ENCODE measurements at regions not wholly inside any gene's neighbourhood (a gene's known extent, or its start where the extent isn't known, plus 50 kb on each side); places are given as distances from the start of the nearest gene placed in this dataset.

DNA sequence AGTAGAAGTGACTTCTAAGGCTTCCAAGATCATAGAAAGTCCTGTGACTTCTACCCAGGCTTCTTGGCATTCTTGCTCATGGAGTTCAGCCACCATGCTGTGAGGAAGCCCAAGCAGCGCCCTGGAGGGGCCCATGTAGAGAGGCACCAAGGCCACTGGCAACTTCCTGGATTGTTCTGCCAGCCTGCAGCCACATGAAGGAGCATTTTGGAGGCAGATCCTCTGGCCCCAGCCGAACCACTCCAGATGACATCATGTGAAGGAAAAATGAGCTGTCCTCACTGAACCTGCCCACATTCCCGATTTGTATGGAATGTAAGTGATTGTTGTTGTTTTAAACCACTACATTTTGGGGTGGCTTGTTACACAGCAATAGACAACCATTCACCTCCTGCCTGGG is 51.5 kb upstream of the MNX1 start:
- H3K27ac ChIP-seq: no peak overlapping the region
- H3K27me3 ChIP-seq: peaks cover 0 to 20% of the 10 kb centered on the region in 2 donors
- TF ChIP-seq, protein P1, sequence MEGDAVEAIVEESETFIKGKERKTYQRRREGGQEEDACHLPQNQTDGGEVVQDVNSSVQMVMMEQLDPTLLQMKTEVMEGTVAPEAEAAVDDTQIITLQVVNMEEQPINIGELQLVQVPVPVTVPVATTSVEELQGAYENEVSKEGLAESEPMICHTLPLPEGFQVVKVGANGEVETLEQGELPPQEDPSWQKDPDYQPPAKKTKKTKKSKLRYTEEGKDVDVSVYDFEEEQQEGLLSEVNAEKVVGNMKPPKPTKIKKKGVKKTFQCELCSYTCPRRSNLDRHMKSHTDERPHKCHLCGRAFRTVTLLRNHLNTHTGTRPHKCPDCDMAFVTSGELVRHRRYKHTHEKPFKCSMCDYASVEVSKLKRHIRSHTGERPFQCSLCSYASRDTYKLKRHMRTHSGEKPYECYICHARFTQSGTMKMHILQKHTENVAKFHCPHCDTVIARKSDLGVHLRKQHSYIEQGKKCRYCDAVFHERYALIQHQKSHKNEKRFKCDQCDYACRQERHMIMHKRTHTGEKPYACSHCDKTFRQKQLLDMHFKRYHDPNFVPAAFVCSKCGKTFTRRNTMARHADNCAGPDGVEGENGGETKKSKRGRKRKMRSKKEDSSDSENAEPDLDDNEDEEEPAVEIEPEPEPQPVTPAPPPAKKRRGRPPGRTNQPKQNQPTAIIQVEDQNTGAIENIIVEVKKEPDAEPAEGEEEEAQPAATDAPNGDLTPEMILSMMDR (IDR thresholded peaks at IDR 0.05): no peak
- no peaks in the 10 kb centered on the region for H3K4me1 ChIP-seq
- H3K36me3 ChIP-seq: no peaks in the 10 kb centered on the region
- H3K4me3 ChIP-seq: no peak overlapping the region
- ATAC-seq (no peak), DNase-seq (no peak)
- intact Hi-C loops (cut with DNase I): no loop called here
- peaks cover 0 to 19% of the 10 kb centered on the region in 2 donors for H3K9me3 ChIP-seq

DNA sequence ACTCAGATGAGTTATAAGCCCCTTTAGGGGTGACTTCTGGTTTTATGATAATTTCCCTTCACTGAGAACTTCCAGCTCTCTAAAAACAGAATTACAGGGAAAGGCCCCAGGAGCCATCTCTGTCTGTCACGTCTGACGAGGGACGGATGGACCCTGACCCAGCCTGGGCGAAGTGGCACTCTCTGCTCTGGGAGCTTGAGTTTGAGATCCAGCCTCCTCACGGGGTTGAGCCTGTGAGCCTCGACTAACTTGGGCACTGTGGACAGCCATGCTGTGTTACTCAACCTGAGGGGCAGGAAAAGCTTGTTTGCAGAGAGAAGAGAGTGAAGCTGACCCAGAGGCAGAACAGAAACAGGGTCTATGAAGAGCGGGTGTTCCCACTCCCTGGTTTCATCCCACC is 54.6 kb upstream of the MNX1 start:
- intact Hi-C loops (cut with DNase I): no loop called here
- DNase-seq (no peak), ATAC-seq (no peak)
- Histone ChIP-seq H3K4me3 (no peak overlapping the region), H3K36me3 (no peaks in the 10 kb centered on the region), H3K4me1 (no peaks in the 10 kb centered on the region), H3K9me3 (peaks cover 0 to 21% of the 10 kb centered on the region in 2 donors), H3K27me3 (peaks cover 0 to 12% of the 10 kb centered on the region in 2 donors), H3K27ac (no peak overlapping the region)
- TF ChIP-seq, protein P1 (IDR thresholded peaks at IDR 0.05): no peak

DNA sequence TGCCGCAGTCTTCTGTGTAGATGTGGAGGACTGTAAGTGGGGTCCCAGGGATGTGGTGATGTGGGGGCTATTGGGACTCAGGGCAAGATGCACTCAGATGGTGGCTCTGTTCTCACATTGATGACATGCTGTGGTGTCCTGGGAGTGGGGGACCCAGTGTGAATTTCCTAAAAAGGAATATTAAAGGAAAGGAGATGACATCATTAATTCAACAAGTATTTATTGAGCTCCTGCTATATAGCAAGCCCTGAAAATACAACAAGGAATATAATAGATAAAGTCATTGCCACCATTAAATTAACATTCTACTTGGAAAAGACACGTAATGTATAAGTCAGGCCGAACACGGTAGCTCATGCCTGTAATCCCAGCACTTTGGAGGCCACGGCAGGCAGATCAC is 61.9 kb upstream of the MNX1 start:
- no peaks in the 10 kb centered on the region for H3K9me3 ChIP-seq
- H3K27ac ChIP-seq: no peak overlapping the region
- ATAC-seq (no peak), DNase-seq (no peak)
- intact Hi-C loops (cut with DNase I): no loop called here
- H3K27me3 ChIP-seq: peaks cover 8 to 77% of the 10 kb centered on the region in 2 donors
- TF ChIP-seq, protein P1 (IDR thresholded peaks at IDR 0.05): no peak
- H3K36me3 ChIP-seq: no peaks in the 10 kb centered on the region
- H3K4me3 ChIP-seq: no peak overlapping the region
- H3K4me1 ChIP-seq: no peaks in the 10 kb centered on the region

DNA sequence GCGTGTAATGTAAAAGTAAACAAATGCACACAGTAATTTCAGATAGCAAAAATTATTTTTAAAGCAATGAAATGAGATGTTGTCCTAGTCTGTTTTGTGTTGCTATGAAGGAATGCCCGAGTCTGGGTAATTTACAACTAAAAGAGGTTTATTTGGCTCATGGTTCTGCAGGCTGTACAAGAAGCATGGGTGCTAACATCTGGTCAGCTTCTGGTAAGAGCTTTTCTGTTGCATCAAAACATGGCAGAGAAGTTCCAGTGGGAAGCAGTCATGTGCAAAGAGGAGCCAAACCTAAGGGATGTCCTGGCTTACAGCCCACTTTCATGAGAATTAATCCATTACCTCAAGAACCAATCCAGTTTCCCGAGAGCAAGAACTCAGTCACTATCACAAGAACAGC is 62.9 kb upstream of the MNX1 start:
- H3K4me3 ChIP-seq: no peak overlapping the region
- H3K36me3 ChIP-seq: no peaks in the 10 kb centered on the region
- intact Hi-C loops (cut with DNase I): no loop called here
- no peak overlapping the region for H3K27ac ChIP-seq
- TF ChIP-seq, protein P1 (IDR thresholded peaks at IDR 0.05): no peak
- no peaks in the 10 kb centered on the region for H3K4me1 ChIP-seq
- peaks cover 8 to 84% of the 10 kb centered on the region in 2 donors for H3K27me3 ChIP-seq
- ATAC-seq (no peak), DNase-seq (no peak)
- no peaks in the 10 kb centered on the region for H3K9me3 ChIP-seq

DNA sequence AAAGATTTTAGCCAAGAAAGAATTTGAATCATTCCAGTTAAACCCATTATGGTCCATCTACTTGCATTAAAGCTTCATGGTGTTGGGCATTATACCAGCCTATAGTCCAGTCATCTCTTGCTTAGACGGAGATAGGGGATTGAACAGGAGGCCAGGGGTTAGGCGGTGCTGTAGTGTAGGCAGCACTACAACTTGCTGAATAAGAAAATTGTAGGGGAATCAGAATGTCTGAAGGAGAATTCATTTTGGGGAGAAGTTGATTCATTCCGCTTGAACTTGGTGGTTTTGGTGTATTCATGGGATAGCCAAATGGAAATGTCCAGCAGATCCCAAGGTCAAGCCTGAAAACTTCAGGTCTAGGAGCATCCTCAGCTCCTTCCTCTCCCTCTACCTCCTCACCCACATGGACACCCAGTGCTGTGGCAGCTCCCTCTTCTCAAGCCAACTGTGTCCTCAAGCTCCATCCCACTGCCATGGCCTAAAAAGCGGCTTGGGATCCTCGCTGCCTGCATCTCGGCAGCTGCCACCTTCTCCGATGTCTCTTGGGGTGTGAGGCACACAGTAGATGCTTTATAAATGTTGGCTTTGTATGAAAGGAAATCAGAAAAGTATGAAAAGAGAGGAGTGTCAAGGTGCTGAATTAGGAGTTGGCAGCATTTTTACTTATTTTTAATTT is 63.6 kb upstream of the MNX1 start:
- H3K27me3 ChIP-seq: peaks cover 8 to 84% of the 10 kb centered on the region in 2 donors
- no peaks in the 10 kb centered on the region for H3K4me1 ChIP-seq
- H3K9me3 ChIP-seq: no peaks in the 10 kb centered on the region
- no peaks in the 10 kb centered on the region for H3K36me3 ChIP-seq
- no peak overlapping the region for H3K4me3 ChIP-seq
- DNase-seq (no peak), ATAC-seq (no peak)
- H3K27ac ChIP-seq: no peak overlapping the region
- TF ChIP-seq, protein P1 (IDR thresholded peaks at IDR 0.05): no peak
- intact Hi-C loops (cut with DNase I): no loop called here
